DND-41 (cell line): ENCODE measurements at regions not wholly inside any gene's neighbourhood (a gene's known extent, or its start where the extent isn't known, plus 50 kb on each side); places are given as distances from the start of the nearest gene placed in this dataset.

Experiments
- ATAC-seq: fragments of 200-7000 bp; cut with Tn5 transposase; 3 replicates; pipeline ENCODE4 v1.9.1; 2021; ENCODE audit warnings: low read depth; ENCODE audit not compliant: insufficient read depth
- DNase-seq: peaks from one replicate; pipeline ENCODE4 v3.0.0-alpha.2; 2020
- H2AFZ ChIP-seq: 2 replicates; pipeline ENCODE4 v1.6.0; 2012; ENCODE audit warnings: low read depth, low read length
- H3K27ac ChIP-seq: 2 replicates; pipeline ENCODE4 v1.5.1; 2012; ENCODE audit warnings: low read length, inconsistent platforms
- H3K27me3 ChIP-seq: fragments of 200-600 bp; sonication (generic); 2 replicates; pipeline ENCODE4 v1.6.0; 2012; ENCODE audit warnings: low read length, mild to moderate bottlenecking, inconsistent platforms; ENCODE audit not compliant: insufficient read depth, poor library complexity
- H3K36me3 ChIP-seq: 2 replicates; pipeline ENCODE4 v1.5.1; 2012; ENCODE audit warnings: low read length, inconsistent platforms; ENCODE audit not compliant: insufficient read depth
- H3K4me1 ChIP-seq: 2 replicates; pipeline ENCODE4 v1.5.1; 2012; ENCODE audit warnings: mild to moderate bottlenecking, low read length; ENCODE audit not compliant: insufficient read depth
- H3K4me2 ChIP-seq: 2 replicates; pipeline ENCODE4 v1.6.0; 2012; ENCODE audit warnings: mild to moderate bottlenecking, moderate library complexity, low read length, inconsistent platforms; ENCODE audit not compliant: insufficient read depth
- H3K4me3 ChIP-seq, 2 experiments: fragments of 200-600 bp in 1 of 2; shearing (Covaris generic) in 1 of 2; 2 replicates each; pipeline ENCODE4 v1.5.1; 2012 to 2016; ENCODE audit warnings: inconsistent platforms in 2 of 2, low read length in 2 of 2, mild to moderate bottlenecking in 2 of 2, low read depth in 1 of 2, moderate library complexity in 1 of 2
- H3K79me2 ChIP-seq: 2 replicates; pipeline ENCODE4 v1.6.0; 2012; ENCODE audit warnings: low read length, inconsistent platforms; ENCODE audit not compliant: insufficient read depth
- H3K9ac ChIP-seq: 2 replicates; pipeline ENCODE4 v1.6.0; 2012; ENCODE audit warnings: low read depth, mild to moderate bottlenecking, inconsistent platforms, low read length, moderate library complexity
- H3K9me3 ChIP-seq: 2 replicates; pipeline ENCODE4 v1.5.1; 2012; ENCODE audit warnings: low read length, moderate library complexity, mild to moderate bottlenecking, inconsistent platforms; ENCODE audit not compliant: insufficient read depth, severe bottlenecking
- H4K20me1 ChIP-seq: 2 replicates; pipeline ENCODE4 v1.6.0; 2012; ENCODE audit warnings: low read length; ENCODE audit not compliant: insufficient read depth
- EZH2 ChIP-seq: IDR thresholded peaks from 3 replicates; pipeline ENCODE4 v1.6.1; 2012; ENCODE audit warnings: borderline replicate concordance, low read depth, mild to moderate bottlenecking, moderate library complexity, low read length, inconsistent platforms; ENCODE audit not compliant: severe bottlenecking
- TF ChIP-seq, protein P1 (sequence below): IDR thresholded peaks from 2 replicates; pipeline ENCODE4 v1.5.1; 2012; ENCODE audit warnings: borderline replicate concordance, low read length, moderate library complexity, mild to moderate bottlenecking; ENCODE audit not compliant: poor library complexity, severe bottlenecking; ENCODE audit errors: extremely low read depth

DNA sequence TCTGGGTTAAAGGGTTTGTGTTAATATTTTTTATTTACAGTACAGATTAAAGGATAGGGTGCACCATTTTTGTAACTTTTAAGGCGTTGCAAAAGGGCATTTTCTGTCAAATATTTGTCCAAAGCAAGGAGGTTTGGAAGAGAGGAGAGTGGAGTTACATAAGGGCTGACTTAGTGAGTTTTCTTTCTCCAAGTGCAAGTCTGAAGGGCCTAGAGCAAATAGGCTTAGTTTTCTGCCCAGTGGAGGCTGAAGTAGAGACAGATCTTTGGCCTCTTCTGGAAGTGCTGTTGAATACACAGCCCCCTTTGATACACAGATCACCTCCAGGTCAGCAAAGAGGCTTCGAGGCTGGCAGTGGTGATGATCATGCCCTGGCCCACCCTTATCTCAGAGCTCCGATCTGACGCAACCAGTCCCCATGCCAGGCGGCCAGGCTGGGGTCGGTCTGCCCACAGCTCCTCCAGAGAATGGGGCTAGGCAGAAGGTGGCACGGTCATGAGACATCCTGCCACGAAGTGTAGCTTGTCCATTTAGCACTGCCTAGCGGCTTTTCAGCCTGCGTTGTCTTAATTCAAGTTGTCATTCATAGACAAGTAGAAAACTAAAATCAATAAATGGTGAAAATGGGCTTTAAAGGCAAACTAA, 79.5 kb upstream of the IRX3 start:
- no peaks in the 10 kb centered on the region for H3K79me2 ChIP-seq
- no peaks in the 10 kb centered on the region for H3K4me1 ChIP-seq
- TF ChIP-seq, protein P1, sequence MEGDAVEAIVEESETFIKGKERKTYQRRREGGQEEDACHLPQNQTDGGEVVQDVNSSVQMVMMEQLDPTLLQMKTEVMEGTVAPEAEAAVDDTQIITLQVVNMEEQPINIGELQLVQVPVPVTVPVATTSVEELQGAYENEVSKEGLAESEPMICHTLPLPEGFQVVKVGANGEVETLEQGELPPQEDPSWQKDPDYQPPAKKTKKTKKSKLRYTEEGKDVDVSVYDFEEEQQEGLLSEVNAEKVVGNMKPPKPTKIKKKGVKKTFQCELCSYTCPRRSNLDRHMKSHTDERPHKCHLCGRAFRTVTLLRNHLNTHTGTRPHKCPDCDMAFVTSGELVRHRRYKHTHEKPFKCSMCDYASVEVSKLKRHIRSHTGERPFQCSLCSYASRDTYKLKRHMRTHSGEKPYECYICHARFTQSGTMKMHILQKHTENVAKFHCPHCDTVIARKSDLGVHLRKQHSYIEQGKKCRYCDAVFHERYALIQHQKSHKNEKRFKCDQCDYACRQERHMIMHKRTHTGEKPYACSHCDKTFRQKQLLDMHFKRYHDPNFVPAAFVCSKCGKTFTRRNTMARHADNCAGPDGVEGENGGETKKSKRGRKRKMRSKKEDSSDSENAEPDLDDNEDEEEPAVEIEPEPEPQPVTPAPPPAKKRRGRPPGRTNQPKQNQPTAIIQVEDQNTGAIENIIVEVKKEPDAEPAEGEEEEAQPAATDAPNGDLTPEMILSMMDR: no peak
- no peak for TF ChIP-seq EZH2
- no peak for DNase-seq
- H2AFZ ChIP-seq: no peak overlapping the region
- H3K9me3 ChIP-seq: no peaks in the 10 kb centered on the region
- no peak overlapping the region for H3K27ac ChIP-seq
- no peaks in the 10 kb centered on the region for H3K27me3 ChIP-seq
- no peaks in the 10 kb centered on the region for H4K20me1 ChIP-seq
- H3K36me3 ChIP-seq: no peaks in the 10 kb centered on the region
- no peak overlapping the region for H3K4me2 ChIP-seq
- no peak overlapping the region for H3K4me3 ChIP-seq
- ATAC-seq: no peak
- no peak overlapping the region for H3K9ac ChIP-seq

DNA sequence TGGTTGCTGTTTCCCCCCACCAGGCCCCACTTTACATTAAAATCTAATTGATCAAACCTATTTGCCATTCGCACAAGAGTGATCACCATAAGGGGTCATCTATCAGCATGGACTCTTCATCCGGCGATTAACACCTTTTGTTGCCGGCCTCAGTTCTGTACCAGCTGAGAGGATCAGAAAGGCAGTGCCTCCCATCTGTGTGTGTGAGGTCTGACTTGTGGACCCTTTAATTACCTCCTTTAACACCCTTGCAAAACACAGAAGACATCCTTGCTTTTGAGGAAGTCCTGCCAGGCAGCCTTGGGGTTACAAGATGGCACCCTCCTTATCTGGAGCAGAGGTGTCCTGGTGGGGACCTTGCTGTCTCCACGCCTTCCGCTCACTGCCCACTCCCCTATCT, 77.2 kb upstream of the IRX3 start:
- no peak overlapping the region for H3K27ac ChIP-seq
- DNase-seq (no peak), ATAC-seq (no peak)
- no peaks in the 10 kb centered on the region for H3K79me2 ChIP-seq
- no peaks in the 10 kb centered on the region for H3K9me3 ChIP-seq
- no peaks in the 10 kb centered on the region for H4K20me1 ChIP-seq
- no peaks in the 10 kb centered on the region for H3K27me3 ChIP-seq
- no peaks in the 10 kb centered on the region for H3K4me1 ChIP-seq
- H3K36me3 ChIP-seq: no peaks in the 10 kb centered on the region
- no peak overlapping the region for H2AFZ ChIP-seq
- no peak overlapping the region for H3K4me3 ChIP-seq
- no peak overlapping the region for H3K4me2 ChIP-seq
- no peak overlapping the region for H3K9ac ChIP-seq
- TF ChIP-seq EZH2: no peak
- TF ChIP-seq, protein P1: no peak

DNA sequence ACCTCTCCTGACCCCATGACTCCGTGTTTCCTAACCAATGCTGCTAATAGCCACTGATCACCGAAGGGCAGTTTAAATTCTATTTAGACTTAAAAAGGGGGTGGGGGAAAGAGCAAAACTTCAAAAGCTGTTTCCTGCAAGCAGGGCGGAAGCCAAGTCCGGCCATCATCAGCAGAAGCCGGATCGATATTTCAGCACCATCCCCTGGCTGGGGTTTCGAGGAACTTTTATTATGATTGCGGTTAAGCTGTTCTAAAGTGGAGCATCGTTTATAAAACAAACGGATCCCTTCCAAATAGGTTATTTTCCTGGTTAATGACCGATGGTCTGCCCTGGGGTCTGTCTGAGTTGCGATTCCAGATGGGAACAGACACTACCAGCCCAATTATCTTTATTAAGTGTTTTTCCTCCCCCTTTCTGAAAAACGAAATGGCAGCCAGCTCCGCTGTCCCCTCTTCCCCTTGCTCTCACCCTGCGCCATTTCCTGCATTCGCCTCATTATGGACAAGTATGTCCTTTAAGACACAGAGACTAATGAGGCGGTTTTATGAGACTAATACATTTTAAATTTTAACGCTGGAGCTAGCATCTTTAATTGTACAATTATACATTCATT, 76.1 kb upstream of the IRX3 start:
- ATAC-seq (no peak), DNase-seq (no peak)
- no peak overlapping the region for H3K4me3 ChIP-seq
- no peaks in the 10 kb centered on the region for H4K20me1 ChIP-seq
- no peak overlapping the region for H3K9ac ChIP-seq
- H3K27me3 ChIP-seq: no peaks in the 10 kb centered on the region
- no peak overlapping the region for H3K4me2 ChIP-seq
- no peaks in the 10 kb centered on the region for H3K36me3 ChIP-seq
- no peak for TF ChIP-seq EZH2
- TF ChIP-seq, protein P1: no peak
- H3K9me3 ChIP-seq: no peaks in the 10 kb centered on the region
- no peak overlapping the region for H3K27ac ChIP-seq
- H3K79me2 ChIP-seq: no peaks in the 10 kb centered on the region
- no peaks in the 10 kb centered on the region for H3K4me1 ChIP-seq
- H2AFZ ChIP-seq: no peak overlapping the region
